Colonic mucosa (tissue), 4 donors: ENCODE measurements at regions not wholly inside any gene's neighbourhood (a gene's known extent, or its start where the extent isn't known, plus 50 kb on each side); places are given as distances from the start of the nearest gene placed in this dataset.

Experiments used
- DNase-seq: peaks from one replicate; pipeline ENCODE4 v3.0.0-alpha.2; 2020
- H3K27ac ChIP-seq: fragments of 200-600 bp; one replicate; pipeline ENCODE4 v1.8.0; 2021
- H3K27me3 ChIP-seq: fragments of 200-600 bp; one replicate; pipeline ENCODE4 v1.8.0; 2021
- H3K36me3 ChIP-seq: fragments of 200-600 bp; one replicate; pipeline ENCODE4 v1.8.0; 2021
- H3K4me1 ChIP-seq: fragments of 200-600 bp; one replicate; pipeline ENCODE4 v1.8.0; 2021; ENCODE audit warnings: mild to moderate bottlenecking
- H3K4me3 ChIP-seq: fragments of 200-600 bp; one replicate; pipeline ENCODE4 v1.8.0; 2021
- H3K9ac ChIP-seq, 2 donors: one replicate each; pipeline ENCODE4 v1.7.0; 2013; ENCODE audit warnings: control low read depth in 2 of 2, low read depth in 2 of 2, low read length in 2 of 2
- H3K9me3 ChIP-seq: fragments of 200-600 bp; one replicate; pipeline ENCODE4 v1.8.0; 2021
- CTCF ChIP-seq: fragments of 200-600 bp; IDR thresholded peaks from one replicate; pipeline ENCODE4 v1.8.0; 2022; ENCODE audit warnings: antibody characterized with exemption, mild to moderate bottlenecking
- intact Hi-C: fragments of 100-400 bp; cut with DNase I; formaldehyde crosslinking; loops from one replicate; pipeline ENCODE4 v1.14.1; 2022
- donor health status: healthy.
- donor health status: DM: no; HTN: no; CAD: no.
- donor health status: DM: no; HTN: no; CAD: no.

GRCh38 chr4:175562111-175562510 lies 250.0 kb downstream of the GPM6A start:
- TF ChIP-seq CTCF: no peak
- intact Hi-C loops: no loop called here
- H3K27ac ChIP-seq: no peak overlapping the region

GRCh38 chr4:175562542-175562941 lies 249.5 kb downstream of the GPM6A start:
- Histone ChIP-seq H3K9ac (no peak overlapping the region), H3K4me3 (no peak overlapping the region), H3K9me3 (no peaks in the 10 kb centered on the region), H3K4me1 (no peaks in the 10 kb centered on the region), H3K27ac (no peak overlapping the region), H3K36me3 (no peaks in the 10 kb centered on the region), H3K27me3 (no peaks in the 10 kb centered on the region)
- DNase-seq: no peak
- intact Hi-C loops: no loop called here
- TF ChIP-seq CTCF: no peak

More at GRCh38 chr4:175562111-175562510, 250.0 kb downstream of the GPM6A start:
- H3K4me3 ChIP-seq: no peak overlapping the region
- H3K27me3 ChIP-seq: no peaks in the 10 kb centered on the region
- H3K9me3 ChIP-seq: no peaks in the 10 kb centered on the region
- H3K36me3 ChIP-seq: no peaks in the 10 kb centered on the region
- H3K4me1 ChIP-seq: no peaks in the 10 kb centered on the region
- no peak overlapping the region for H3K9ac ChIP-seq
- DNase-seq: no peak
